SK-N-SH treated with all-trans-retinoic acid at 6 μM for 48 hours (cell line): ENCODE measurements at regions not wholly inside any gene's neighbourhood (a gene's known extent, or its start where the extent isn't known, plus 50 kb on each side); places are given as distances from the start of the nearest gene placed in this dataset.

Experiments used
- SNAI2 ChIP-seq: fragments of 250-450 bp; sonication (Bioruptor Pico); IDR thresholded peaks from 2 replicates; pipeline ENCODE4 v1.5.0; 2020; ENCODE audit warnings: mild to moderate bottlenecking, moderate library complexity
- TF ChIP-seq, protein P1 (sequence below): fragments of 250-450 bp; sonication (Bioruptor Pico); IDR thresholded peaks from 2 replicates; pipeline ENCODE4 v1.8.0; 2020; ENCODE audit warnings: mild to moderate bottlenecking, moderate library complexity, borderline replicate concordance

GRCh38 chr13:94849254-94849653 is 136.9 kb upstream of the SOX21 start:
- TF ChIP-seq SNAI2 (CRISPR knock-in tag) = no peak
- TF ChIP-seq, protein P1, sequence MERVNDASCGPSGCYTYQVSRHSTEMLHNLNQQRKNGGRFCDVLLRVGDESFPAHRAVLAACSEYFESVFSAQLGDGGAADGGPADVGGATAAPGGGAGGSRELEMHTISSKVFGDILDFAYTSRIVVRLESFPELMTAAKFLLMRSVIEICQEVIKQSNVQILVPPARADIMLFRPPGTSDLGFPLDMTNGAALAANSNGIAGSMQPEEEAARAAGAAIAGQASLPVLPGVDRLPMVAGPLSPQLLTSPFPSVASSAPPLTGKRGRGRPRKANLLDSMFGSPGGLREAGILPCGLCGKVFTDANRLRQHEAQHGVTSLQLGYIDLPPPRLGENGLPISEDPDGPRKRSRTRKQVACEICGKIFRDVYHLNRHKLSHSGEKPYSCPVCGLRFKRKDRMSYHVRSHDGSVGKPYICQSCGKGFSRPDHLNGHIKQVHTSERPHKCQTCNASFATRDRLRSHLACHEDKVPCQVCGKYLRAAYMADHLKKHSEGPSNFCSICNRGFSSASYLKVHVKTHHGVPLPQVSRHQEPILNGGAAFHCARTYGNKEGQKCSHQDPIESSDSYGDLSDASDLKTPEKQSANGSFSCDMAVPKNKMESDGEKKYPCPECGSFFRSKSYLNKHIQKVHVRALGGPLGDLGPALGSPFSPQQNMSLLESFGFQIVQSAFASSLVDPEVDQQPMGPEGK (CRISPR knock-in tag) = no peak
